Activated B cell treated with CpG ODN at 0.5 μM for 24 hours (primary cell): ENCODE measurements at regions not wholly inside any gene's neighbourhood (a gene's known extent, or its start where the extent isn't known, plus 50 kb on each side); places are given as distances from the start of the nearest gene placed in this dataset.
"Not testable (repeated sequence)": the region's sequence is repeated elsewhere in the genome, so short reads cannot be mapped to it uniquely, and the experiment has no call there.

Experiments
- ATAC-seq: fragments of 200-7000 bp; cut with Tn5 transposase; one replicate; pipeline ENCODE4 v1.10.0; 2021; ENCODE audit warnings: low read depth, mild to moderate bottlenecking, moderate library complexity
- CTCF ChIA-PET: fragments of 350-600 bp; sonication (Branson Sonifier 250); formaldehyde crosslinking; loops from one replicate; lab custom pipeline; 2021; ENCODE audit warnings: antibody characterized with exemption; lab: Charles Lee
- POLR2A ChIA-PET: fragments of 350-600 bp; sonication (Branson Sonifier 250); formaldehyde crosslinking; loops from one replicate; lab custom pipeline; 2021; ENCODE audit warnings: antibody characterized with exemption; lab: Charles Lee
- DNase-seq: peaks from one replicate; pipeline ENCODE4 v3.0.0; 2022
- H3K27ac Mint-ChIP-seq: one replicate; pipeline ENCODE4 v1.8.0; 2020; ENCODE audit warnings: mixed read lengths
- H3K27me3 Mint-ChIP-seq: one replicate; pipeline ENCODE4 v1.8.0; 2021; ENCODE audit warnings: mixed read lengths
- H3K36me3 Mint-ChIP-seq: one replicate; pipeline ENCODE4 v1.8.0; 2021; ENCODE audit warnings: low read depth, mixed read lengths
- H3K4me1 Mint-ChIP-seq: one replicate; pipeline ENCODE4 v1.8.0; 2021; ENCODE audit warnings: mixed read lengths
- H3K4me3 Mint-ChIP-seq: one replicate; pipeline ENCODE4 v1.8.0; 2020; ENCODE audit warnings: mild to moderate bottlenecking, mixed read lengths
- H3K9me3 Mint-ChIP-seq: one replicate; pipeline ENCODE4 v1.8.0; 2020; ENCODE audit warnings: mixed read lengths
- intact Hi-C: fragments of 100-400 bp; cut with micrococcal nuclease; formaldehyde crosslinking; loops from one replicate; pipeline ENCODE4 v1.15.1; 2024
- TF ChIP-seq, protein P1 (sequence below): fragments of 200-600 bp; IDR thresholded peaks from one replicate; pipeline ENCODE4 v1.8.0; 2022; ENCODE audit warnings: antibody characterized with exemption, mild to moderate bottlenecking

DNA sequence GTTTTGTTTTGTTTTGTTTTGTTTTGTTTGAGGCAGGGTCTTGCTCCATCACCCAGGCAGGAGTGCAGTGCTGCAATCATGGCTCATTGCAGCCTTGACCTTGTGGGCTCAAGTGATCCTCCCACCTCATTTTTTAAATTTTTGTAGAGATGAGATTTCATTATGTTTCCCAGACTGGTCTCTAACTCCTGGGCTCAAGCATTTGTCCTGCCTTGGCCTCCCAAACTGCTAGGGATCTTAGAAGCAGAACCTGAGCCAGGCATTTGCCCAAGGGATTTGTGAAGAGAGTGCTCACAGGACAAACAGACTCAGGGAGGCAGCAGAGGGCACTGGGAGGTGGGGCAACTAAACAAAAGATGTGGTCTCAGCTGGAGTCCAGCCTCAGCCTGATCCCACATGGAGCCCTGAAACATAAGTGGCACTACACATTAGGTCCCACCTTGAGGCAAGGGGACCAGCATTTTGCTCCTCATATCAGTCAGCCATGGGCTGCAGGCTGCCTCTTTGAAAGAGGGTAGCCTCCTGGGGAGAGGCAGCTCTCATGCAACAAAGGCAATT lies 86.2 kb upstream of the CMKLR1 start:
- Mint-ChIP-seq H3K4me3 (no peak overlapping the region), H3K4me1 (no peaks in the 10 kb centered on the region), H3K27ac (no peak overlapping the region), H3K9me3 (no peaks in the 10 kb centered on the region), H3K36me3 (no peaks in the 10 kb centered on the region), H3K27me3 (peaks cover 13% of the 10 kb centered on the region)
- intact Hi-C loops, result no loop called here
- ChIA-PET POLR2A (no interaction called here), CTCF (no interaction called here)
- TF ChIP-seq, protein P1, sequence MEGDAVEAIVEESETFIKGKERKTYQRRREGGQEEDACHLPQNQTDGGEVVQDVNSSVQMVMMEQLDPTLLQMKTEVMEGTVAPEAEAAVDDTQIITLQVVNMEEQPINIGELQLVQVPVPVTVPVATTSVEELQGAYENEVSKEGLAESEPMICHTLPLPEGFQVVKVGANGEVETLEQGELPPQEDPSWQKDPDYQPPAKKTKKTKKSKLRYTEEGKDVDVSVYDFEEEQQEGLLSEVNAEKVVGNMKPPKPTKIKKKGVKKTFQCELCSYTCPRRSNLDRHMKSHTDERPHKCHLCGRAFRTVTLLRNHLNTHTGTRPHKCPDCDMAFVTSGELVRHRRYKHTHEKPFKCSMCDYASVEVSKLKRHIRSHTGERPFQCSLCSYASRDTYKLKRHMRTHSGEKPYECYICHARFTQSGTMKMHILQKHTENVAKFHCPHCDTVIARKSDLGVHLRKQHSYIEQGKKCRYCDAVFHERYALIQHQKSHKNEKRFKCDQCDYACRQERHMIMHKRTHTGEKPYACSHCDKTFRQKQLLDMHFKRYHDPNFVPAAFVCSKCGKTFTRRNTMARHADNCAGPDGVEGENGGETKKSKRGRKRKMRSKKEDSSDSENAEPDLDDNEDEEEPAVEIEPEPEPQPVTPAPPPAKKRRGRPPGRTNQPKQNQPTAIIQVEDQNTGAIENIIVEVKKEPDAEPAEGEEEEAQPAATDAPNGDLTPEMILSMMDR, result no peak
- ATAC-seq (no peak), DNase-seq (no peak)

DNA sequence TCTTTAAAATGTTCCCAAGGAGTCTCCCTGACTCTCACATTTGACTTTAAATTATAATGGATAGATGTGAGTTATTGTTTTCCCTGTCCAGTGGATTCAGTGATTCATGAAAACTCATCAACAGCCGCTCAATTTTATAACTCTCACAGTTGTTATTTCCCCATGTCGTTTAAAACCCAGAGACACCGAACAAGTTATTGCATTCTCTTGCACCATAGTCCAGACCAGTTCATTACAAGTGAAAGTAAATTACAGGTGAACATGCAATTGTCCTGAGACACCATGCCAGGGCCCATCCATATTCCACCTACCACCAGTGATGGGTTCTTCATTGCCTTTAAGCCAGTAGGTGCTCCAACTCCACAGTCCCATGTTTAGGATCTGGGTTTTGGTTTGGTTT lies 85.7 kb upstream of the CMKLR1 start:
- Mint-ChIP-seq H3K27ac (no peak overlapping the region), H3K27me3 (peaks cover 13% of the 10 kb centered on the region), H3K36me3 (no peaks in the 10 kb centered on the region), H3K4me1 (no peaks in the 10 kb centered on the region), H3K9me3 (no peaks in the 10 kb centered on the region), H3K4me3 (no peak overlapping the region)
- TF ChIP-seq, protein P1, result no peak
- DNase-seq (no peak), ATAC-seq (no peak)
- ChIA-PET POLR2A (no interaction called here), CTCF (no interaction called here)
- intact Hi-C loops, result no loop called here

DNA sequence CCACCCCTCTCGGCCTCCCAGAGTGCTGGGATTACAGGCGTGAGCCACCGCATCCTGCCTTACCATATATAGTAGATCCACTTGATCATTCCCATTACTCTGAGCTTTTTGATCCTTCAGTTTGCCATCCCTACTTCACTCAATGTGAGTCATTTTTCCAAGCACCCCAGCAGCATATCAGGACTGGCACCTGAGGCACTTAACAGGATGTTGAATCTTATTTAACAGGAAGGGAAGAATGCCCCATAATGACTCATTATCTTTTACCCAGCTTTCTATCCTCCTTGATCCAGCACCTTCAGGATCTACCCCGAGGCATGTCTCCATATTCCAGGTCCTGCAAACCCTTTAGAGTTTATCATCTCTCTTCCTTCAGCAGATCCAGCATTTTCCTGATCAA lies 84.9 kb upstream of the CMKLR1 start:
- no peaks in the 10 kb centered on the region for H3K36me3 Mint-ChIP-seq
- POLR2A ChIA-PET, result no interaction called here

DNA sequence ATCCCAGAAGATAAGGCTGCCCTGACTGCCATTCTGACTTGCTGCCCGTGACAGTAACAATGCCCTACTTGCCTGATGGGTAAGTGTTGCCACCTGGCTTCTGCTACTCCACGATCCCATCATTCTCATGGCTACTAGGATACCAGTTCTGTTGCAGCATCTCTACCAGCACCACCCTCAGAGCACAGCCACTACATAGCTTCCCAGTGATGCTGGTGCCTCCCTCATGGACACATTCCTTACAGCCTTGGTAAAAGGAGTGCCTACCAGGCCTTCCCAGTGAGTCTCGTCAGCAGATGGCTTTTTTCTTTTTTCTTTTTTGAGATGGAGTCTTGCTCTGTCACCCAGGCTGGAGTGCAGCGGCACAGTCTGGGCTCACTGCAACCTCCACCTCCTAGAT lies 84.4 kb upstream of the CMKLR1 start:
- no peaks in the 10 kb centered on the region for H3K36me3 Mint-ChIP-seq
- no peak overlapping the region for H3K4me3 Mint-ChIP-seq
- ATAC-seq (no peak), DNase-seq (no peak)
- H3K4me1 Mint-ChIP-seq, result no peaks in the 10 kb centered on the region
- ChIA-PET POLR2A (no interaction called here), CTCF (no interaction called here)
- intact Hi-C loops, result no loop called here
- H3K27me3 Mint-ChIP-seq, result peaks cover 13% of the 10 kb centered on the region
- no peaks in the 10 kb centered on the region for H3K9me3 Mint-ChIP-seq
- no peak overlapping the region for H3K27ac Mint-ChIP-seq
- TF ChIP-seq, protein P1, result no peak

More for the DNA sequence above, 84.9 kb upstream of the CMKLR1 start:
- peaks cover 13% of the 10 kb centered on the region for H3K27me3 Mint-ChIP-seq
- ATAC-seq, result no peak
- no peak overlapping the region for H3K27ac Mint-ChIP-seq
- TF ChIP-seq, protein P1, result no peak
- H3K4me1 Mint-ChIP-seq, result no peaks in the 10 kb centered on the region
- no peaks in the 10 kb centered on the region for H3K9me3 Mint-ChIP-seq
- CTCF ChIA-PET, result no interaction called here
- no peak for DNase-seq
- intact Hi-C loops, result no loop called here
- H3K4me3 Mint-ChIP-seq, result no peak overlapping the region

DNA sequence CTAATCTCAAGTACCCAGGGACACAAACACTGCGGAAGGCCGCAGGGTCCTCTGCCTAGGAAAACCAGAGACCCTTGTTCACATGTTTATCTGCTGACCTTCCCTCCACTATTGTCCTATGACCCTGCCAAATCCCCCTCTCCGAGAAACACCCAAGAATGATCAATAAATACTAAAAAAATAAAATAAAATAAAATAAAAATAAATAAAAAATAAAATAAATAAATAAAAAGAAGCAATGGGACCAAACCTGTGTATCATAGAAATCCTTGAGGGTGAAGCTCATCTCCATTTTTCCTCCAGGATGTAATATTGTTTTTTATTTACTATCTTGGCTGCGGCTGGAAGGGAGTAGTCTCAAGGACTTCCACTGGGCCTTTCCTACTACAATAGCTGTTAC lies 82.0 kb upstream of the CMKLR1 start:
- intact Hi-C loops, DNase-seq, ATAC-seq, CTCF ChIA-PET, H3K27ac Mint-ChIP-seq, POLR2A ChIA-PET, H3K36me3 Mint-ChIP-seq, H3K4me1 Mint-ChIP-seq, H3K9me3 Mint-ChIP-seq, H3K4me3 Mint-ChIP-seq: not testable (repeated sequence)
- H3K27me3 Mint-ChIP-seq, result peaks cover 13% of the 10 kb centered on the region

DNA sequence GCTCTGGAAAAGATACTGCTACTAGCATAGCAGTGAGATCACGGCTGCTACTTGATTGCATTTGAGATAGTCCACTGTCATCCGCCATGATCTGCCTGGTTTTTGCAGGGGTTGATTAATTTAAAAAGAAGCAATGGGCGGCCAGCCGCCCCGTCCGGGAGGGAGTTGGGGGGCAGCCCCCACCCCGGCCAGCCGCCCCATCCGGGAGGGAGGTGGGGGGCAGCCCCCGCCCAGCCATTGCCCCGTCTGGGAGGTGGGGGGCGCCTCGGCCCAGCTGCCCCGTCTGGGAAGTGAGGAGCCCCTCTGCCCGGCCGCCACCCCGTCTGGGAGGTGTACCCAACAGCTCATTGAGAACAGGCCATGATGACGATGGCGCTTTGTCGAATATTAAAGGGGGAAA lies 81.3 kb upstream of the CMKLR1 start:
- H3K36me3 Mint-ChIP-seq, ATAC-seq, intact Hi-C loops, H3K4me3 Mint-ChIP-seq, H3K9me3 Mint-ChIP-seq, H3K4me1 Mint-ChIP-seq, H3K27ac Mint-ChIP-seq, POLR2A ChIA-PET, DNase-seq, CTCF ChIA-PET: not testable (repeated sequence)
- peaks cover 12% of the 10 kb centered on the region for H3K27me3 Mint-ChIP-seq
